ENCODE measurements at regions not wholly inside any gene's neighbourhood (a gene's known extent, or its start where the extent isn't known, plus 50 kb on each side); places are given as distances from the start of the nearest gene placed in this dataset.

DNA sequence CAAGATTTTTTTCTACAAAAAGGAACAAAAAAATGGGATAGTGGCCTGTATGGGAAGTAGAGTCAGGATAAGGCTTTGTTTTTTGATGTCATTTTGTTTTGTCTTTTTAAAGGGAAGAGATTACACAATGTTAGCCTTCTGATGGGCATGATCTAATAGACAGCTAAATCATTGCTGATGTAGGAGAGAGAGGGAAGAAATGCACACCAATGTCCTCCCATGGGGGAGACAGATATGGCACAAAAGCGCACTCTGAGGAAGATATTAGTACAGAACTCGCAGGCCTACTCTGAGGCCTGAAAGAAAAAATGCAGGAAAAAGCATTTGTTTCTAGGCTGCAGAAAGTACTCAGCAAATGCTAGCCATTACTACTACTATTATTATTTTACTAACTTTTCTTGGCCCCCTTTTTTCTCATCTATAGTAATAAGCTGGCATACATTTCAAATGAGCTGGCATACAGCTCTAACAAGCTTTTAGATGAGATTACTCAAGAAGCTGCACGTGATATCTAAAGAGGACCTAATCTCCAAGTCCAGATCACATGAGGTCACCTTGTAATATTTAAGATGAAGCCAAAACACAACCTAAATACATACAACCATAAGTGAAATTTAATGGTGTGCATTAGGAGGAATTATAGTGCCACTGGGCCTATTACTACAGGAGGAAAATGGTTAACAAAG lies 269.4 kb upstream of the TANK start:
- TF ChIP-seq CTCF (IDR thresholded peaks at IDR 0.05; ENCODE audit: low read length) (no peak), EZH2 (IDR thresholded peaks at IDR 0.05; ENCODE audit: borderline replicate concordance, low read length) (no peak)
